Neural cell (in vitro differentiated cells): ENCODE measurements at regions not wholly inside any gene's neighbourhood (a gene's known extent, or its start where the extent isn't known, plus 50 kb on each side); places are given as distances from the start of the nearest gene placed in this dataset.

Experiments
- H2AFZ ChIP-seq: fragments of 200-600, 300-800 bp; sonication (generic), shearing (Covaris generic); 2 replicates; pipeline ENCODE4 v1.6.0; 2014; ENCODE audit warnings: low read depth, mild to moderate bottlenecking, antibody characterized with exemption, low read length, moderate library complexity
- H3F3A ChIP-seq: fragments of 200-600 bp; shearing (Covaris generic); 2 replicates; pipeline ENCODE4 v1.6.1; 2016; ENCODE audit warnings: mild to moderate bottlenecking, moderate library complexity, mixed read lengths, antibody characterized with exemption, low read length; ENCODE audit not compliant: insufficient read depth, poor library complexity, severe bottlenecking
- H3K27ac ChIP-seq: fragments of 200-600, 300-800 bp; sonication (generic), shearing (Covaris generic); 2 replicates; pipeline ENCODE4 v1.5.1; 2014; ENCODE audit warnings: mild to moderate bottlenecking, low read length, moderate library complexity
- H3K27me3 ChIP-seq: fragments of 300-800, 200-600 bp; sonication (generic), shearing (Covaris generic); 2 replicates; pipeline ENCODE4 v1.6.0; 2014; ENCODE audit warnings: mild to moderate bottlenecking, low read depth, low read length, moderate library complexity; ENCODE audit not compliant: insufficient read depth
- H3K36me3 ChIP-seq: fragments of 300-800, 200-600 bp; sonication (generic), shearing (Covaris generic); 2 replicates; pipeline ENCODE4 v1.5.1; 2014; ENCODE audit warnings: mild to moderate bottlenecking, antibody characterized with exemption, low read length, moderate library complexity; ENCODE audit not compliant: insufficient read depth
- H3K4me2 ChIP-seq: fragments of 300-800, 200-600 bp; sonication (generic), shearing (Covaris generic); 2 replicates; pipeline ENCODE4 v1.6.0; 2014; ENCODE audit warnings: mild to moderate bottlenecking, low read length
- H3K4me3 ChIP-seq: fragments of 300-800, 200-600 bp; sonication (generic), shearing (Covaris generic); 2 replicates; pipeline ENCODE4 v1.5.1; 2014; ENCODE audit warnings: mild to moderate bottlenecking, low read length, moderate library complexity
- H3K79me2 ChIP-seq: fragments of 200-600 bp; shearing (Covaris generic); replicated peaks from 2 replicates; pipeline ENCODE4 v1.6.0; 2014; ENCODE audit warnings: mild to moderate bottlenecking, low read length, moderate library complexity; ENCODE audit not compliant: insufficient read depth
- H3K9ac ChIP-seq: fragments of 300-800, 200-600 bp; sonication (generic), shearing (Covaris generic); 2 replicates; pipeline ENCODE4 v1.6.1; 2016; ENCODE audit warnings: mild to moderate bottlenecking, low read length, mixed read lengths
- H3K9me2 ChIP-seq: fragments of 200-600 bp; shearing (Covaris generic); 2 replicates; pipeline ENCODE4 v1.6.1; 2016; ENCODE audit warnings: mild to moderate bottlenecking, low read length, mixed read lengths; ENCODE audit not compliant: insufficient read depth
- H3K9me3 ChIP-seq: fragments of 200-600, 300-800 bp; sonication (generic), shearing (Covaris generic); 2 replicates; pipeline ENCODE4 v1.6.1; 2016; ENCODE audit warnings: mild to moderate bottlenecking, mixed run types, low read length, moderate library complexity, mixed read lengths
- H4K20me1 ChIP-seq: fragments of 200-600 bp; shearing (Covaris generic); 2 replicates; pipeline ENCODE4 v1.6.1; 2016; ENCODE audit warnings: mild to moderate bottlenecking, mixed run types; ENCODE audit not compliant: insufficient read depth
- EP300 ChIP-seq: fragments of 450-650 bp; conservative IDR thresholded peaks from 2 replicates; pipeline ENCODE4 v1.6.1; 2014; ENCODE audit warnings: antibody characterized with exemption, mild to moderate bottlenecking, moderate library complexity; ENCODE audit not compliant: poor library complexity, severe bottlenecking
- EZH2 ChIP-seq: fragments of 200-600, 300-800 bp; shearing (Covaris generic), sonication (generic); IDR thresholded peaks from 2 replicates; pipeline ENCODE4 v1.6.1; 2014; ENCODE audit warnings: antibody characterized with exemption, low read length, borderline replicate concordance, mild to moderate bottlenecking; ENCODE audit not compliant: insufficient read depth, poor library complexity, severe bottlenecking
- MXI1 ChIP-seq: fragments of 450-650 bp; conservative IDR thresholded peaks from 2 replicates; pipeline ENCODE4 v1.6.1; 2014; ENCODE audit warnings: antibody characterized with exemption, mild to moderate bottlenecking; ENCODE audit not compliant: poor library complexity, severe bottlenecking
- POLR2AphosphoS5 ChIP-seq: IDR thresholded peaks from 2 replicates; pipeline ENCODE4 v1.6.1; 2012
- RAD21 ChIP-seq: fragments of 450-650 bp; conservative IDR thresholded peaks from 2 replicates; pipeline ENCODE4 v1.6.1; 2014; ENCODE audit warnings: antibody characterized with exemption, mild to moderate bottlenecking, moderate library complexity
- SMC3 ChIP-seq: fragments of 450-650 bp; conservative IDR thresholded peaks from 2 replicates; pipeline ENCODE4 v1.6.1; 2014; ENCODE audit warnings: antibody characterized with exemption, mild to moderate bottlenecking, moderate library complexity; ENCODE audit not compliant: poor library complexity
- TAF1 ChIP-seq: IDR thresholded peaks from 2 replicates; pipeline ENCODE4 v1.6.1; 2012; ENCODE audit warnings: low read depth
- TF ChIP-seq, protein P1 (sequence below): fragments of 450-650 bp; IDR thresholded peaks from 2 replicates; pipeline ENCODE4 v1.5.1; 2014; ENCODE audit warnings: antibody characterized with exemption, mild to moderate bottlenecking, moderate library complexity; ENCODE audit not compliant: poor library complexity, severe bottlenecking
- TF ChIP-seq, protein P2 (sequence below): IDR thresholded peaks from 2 replicates; pipeline ENCODE4 v1.6.1; 2012; ENCODE audit warnings: borderline replicate concordance

DNA sequence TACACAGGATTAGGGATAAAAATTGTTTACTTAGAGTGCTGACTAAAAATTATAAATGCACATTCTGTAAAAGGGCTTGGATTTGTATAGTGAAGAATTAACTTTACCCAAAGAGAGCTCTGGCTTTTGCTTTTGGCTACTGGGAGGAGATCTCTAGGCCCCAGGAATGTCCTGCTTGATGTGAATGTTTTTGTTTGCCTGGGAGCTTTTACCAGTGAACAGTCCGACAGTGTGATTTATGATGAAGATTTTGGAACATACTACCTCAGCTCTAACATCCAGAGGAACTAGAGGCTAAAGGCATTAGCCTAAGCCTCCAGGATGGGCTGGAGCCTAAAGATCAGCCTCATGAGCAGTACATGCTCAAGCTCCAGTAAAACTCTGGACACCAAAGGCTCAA, 103.7 kb upstream of the RFX3 start:
- Histone ChIP-seq H4K20me1 (no peaks in the 10 kb centered on the region), H3K27ac (no peak overlapping the region), H3K9me3 (no peaks in the 10 kb centered on the region), H3K27me3 (no peaks in the 10 kb centered on the region), H3K4me3 (no peak overlapping the region), H3K79me2 (no peaks in the 10 kb centered on the region), H3K4me2 (no peak overlapping the region), H2AFZ (no peak overlapping the region), H3K36me3 (no peaks in the 10 kb centered on the region), H3F3A (no peaks in the 10 kb centered on the region), H3K9me2 (no peaks in the 10 kb centered on the region), H3K9ac (no peak overlapping the region)
- TF ChIP-seq TAF1 (no peak), SMC3 (no peak), MXI1 (no peak), EP300 (no peak), EZH2 (no peak), RAD21 (no peak), POLR2AphosphoS5 (no peak)
- TF ChIP-seq, protein P1, sequence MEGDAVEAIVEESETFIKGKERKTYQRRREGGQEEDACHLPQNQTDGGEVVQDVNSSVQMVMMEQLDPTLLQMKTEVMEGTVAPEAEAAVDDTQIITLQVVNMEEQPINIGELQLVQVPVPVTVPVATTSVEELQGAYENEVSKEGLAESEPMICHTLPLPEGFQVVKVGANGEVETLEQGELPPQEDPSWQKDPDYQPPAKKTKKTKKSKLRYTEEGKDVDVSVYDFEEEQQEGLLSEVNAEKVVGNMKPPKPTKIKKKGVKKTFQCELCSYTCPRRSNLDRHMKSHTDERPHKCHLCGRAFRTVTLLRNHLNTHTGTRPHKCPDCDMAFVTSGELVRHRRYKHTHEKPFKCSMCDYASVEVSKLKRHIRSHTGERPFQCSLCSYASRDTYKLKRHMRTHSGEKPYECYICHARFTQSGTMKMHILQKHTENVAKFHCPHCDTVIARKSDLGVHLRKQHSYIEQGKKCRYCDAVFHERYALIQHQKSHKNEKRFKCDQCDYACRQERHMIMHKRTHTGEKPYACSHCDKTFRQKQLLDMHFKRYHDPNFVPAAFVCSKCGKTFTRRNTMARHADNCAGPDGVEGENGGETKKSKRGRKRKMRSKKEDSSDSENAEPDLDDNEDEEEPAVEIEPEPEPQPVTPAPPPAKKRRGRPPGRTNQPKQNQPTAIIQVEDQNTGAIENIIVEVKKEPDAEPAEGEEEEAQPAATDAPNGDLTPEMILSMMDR, result no peak
- TF ChIP-seq, protein P2, sequence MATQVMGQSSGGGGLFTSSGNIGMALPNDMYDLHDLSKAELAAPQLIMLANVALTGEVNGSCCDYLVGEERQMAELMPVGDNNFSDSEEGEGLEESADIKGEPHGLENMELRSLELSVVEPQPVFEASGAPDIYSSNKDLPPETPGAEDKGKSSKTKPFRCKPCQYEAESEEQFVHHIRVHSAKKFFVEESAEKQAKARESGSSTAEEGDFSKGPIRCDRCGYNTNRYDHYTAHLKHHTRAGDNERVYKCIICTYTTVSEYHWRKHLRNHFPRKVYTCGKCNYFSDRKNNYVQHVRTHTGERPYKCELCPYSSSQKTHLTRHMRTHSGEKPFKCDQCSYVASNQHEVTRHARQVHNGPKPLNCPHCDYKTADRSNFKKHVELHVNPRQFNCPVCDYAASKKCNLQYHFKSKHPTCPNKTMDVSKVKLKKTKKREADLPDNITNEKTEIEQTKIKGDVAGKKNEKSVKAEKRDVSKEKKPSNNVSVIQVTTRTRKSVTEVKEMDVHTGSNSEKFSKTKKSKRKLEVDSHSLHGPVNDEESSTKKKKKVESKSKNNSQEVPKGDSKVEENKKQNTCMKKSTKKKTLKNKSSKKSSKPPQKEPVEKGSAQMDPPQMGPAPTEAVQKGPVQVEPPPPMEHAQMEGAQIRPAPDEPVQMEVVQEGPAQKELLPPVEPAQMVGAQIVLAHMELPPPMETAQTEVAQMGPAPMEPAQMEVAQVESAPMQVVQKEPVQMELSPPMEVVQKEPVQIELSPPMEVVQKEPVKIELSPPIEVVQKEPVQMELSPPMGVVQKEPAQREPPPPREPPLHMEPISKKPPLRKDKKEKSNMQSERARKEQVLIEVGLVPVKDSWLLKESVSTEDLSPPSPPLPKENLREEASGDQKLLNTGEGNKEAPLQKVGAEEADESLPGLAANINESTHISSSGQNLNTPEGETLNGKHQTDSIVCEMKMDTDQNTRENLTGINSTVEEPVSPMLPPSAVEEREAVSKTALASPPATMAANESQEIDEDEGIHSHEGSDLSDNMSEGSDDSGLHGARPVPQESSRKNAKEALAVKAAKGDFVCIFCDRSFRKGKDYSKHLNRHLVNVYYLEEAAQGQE, result no peak

DNA sequence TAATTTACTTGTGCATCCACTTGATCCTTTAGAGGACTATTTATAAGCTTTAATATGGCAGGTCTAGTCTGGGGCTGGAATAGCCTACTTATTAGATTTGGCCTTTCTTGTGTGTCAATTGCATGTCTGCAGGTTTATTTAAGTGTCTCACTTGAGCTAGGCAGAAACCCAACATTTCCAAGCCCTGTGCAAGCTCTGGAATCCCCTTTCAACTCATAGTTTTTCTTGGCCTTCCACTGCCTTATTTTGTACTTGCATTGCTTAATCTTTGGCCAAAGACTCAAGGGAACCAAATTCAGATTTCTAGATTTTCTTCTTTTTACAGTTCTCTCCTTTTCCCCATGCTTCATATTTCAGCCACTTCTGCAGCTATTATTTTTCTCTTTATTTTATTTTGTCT, 102.4 kb upstream of the RFX3 start:
- Histone ChIP-seq H3K9me3 (no peaks in the 10 kb centered on the region), H3K4me3 (no peak overlapping the region), H3K36me3 (no peaks in the 10 kb centered on the region), H3K27me3 (no peaks in the 10 kb centered on the region), H2AFZ (no peak overlapping the region), H3K9me2 (no peaks in the 10 kb centered on the region), H3K79me2 (no peaks in the 10 kb centered on the region), H3K4me2 (no peak overlapping the region), H3K27ac (no peak overlapping the region), H4K20me1 (no peaks in the 10 kb centered on the region), H3F3A (no peaks in the 10 kb centered on the region), H3K9ac (no peak overlapping the region)
- TF ChIP-seq SMC3, result no peak
- TF ChIP-seq, protein P1, result no peak
- no peak for TF ChIP-seq TAF1
- TF ChIP-seq EP300, result no peak
